HG03520 (cell line): ENCODE measurements at regions not wholly inside any gene's neighbourhood (a gene's known extent, or its start where the extent isn't known, plus 50 kb on each side); places are given as distances from the start of the nearest gene placed in this dataset.

Experiments
- ATAC-seq: cut with Tn5 transposase; IDR thresholded peaks from one replicate; pipeline ENCODE4 v1.9.1; 2021; ENCODE audit warnings: mild to moderate bottlenecking, moderate library complexity; ENCODE audit not compliant: unreplicated experiment

GRCh38 chr11:91966368-91966767, 258.2 kb upstream of the FAT3 start:
- no peak for ATAC-seq

DNA sequence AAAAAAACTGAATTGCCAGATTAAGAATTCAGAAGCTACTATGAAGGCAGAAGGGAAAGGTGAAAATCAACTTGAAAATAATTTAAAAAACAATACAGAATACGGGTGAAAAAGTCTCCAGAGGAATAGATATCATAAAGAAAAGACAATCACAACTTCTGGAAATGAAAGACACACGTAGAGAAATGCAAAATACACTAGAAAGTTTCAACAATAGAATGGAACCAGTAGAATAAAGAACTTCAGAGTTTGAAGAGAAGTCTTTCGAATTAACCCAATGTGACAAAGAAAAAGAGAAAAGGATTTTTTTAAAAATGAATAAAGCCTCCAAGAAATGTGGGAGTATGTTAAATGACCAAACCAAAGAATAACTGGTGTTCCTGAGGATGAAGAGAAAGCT, 263.8 kb upstream of the FAT3 start:
- no peak for ATAC-seq

DNA sequence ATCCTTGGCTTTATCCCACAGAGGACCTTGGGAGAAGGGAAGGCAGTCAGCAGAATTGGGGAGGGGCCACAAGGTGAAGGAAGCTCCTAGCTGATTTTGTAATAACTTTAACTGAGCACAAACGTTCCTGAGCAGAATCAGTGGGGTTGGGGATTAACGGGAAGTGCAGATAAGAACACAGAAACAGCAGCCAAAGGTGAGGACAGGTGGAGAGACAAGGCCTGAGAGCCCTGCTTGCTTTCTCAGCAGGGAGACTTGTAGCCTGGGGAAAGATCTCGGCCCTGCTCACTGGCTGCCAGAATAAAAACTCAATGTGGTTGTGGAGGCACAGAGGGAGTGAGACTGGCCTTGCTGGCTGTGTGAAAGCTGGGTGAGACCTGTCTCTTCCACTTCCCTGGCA, 265.2 kb upstream of the FAT3 start:
- ATAC-seq = no peak

DNA sequence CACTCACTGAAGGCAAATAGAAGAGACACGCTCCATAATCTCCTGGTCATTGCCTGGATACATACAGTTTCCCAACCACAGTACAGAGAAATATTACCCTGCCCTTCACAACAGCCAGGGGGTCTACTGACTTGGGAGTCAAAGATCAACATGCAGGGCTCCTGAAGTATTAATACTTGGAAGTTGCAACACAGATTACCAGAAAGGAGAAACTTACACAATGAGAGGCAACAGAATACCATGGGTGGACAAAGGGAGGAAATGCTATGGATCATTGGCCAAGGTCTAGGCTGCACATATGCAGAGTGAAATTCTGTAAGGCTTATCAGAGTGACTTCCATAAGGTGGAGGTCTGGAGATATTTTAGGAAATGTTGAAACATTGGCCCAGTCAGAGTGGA, 267.9 kb upstream of the FAT3 start:
- no peak for ATAC-seq

DNA sequence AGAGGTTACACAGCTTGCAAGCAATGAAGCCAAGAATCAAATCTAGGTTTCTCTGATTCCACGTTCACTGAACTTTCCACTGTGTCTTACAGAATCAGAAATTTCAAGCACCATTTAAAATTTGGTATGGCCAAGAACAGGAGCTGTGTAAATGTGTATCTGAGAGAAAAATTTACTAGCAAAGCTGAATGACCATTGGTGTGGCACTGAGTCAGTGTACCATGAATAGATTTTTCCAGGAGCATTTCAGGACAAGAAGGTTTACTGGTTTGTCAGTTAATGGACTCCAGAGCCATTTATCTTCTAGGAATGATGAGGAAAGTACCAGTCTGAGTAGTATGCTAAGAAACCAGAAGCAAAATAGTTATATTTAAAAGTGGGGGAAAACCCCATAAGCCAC, 269.4 kb upstream of the FAT3 start:
- no peak for ATAC-seq

GRCh38 chr11:91952056-91952455, 272.6 kb upstream of the FAT3 start:
- ATAC-seq = no peak

DNA sequence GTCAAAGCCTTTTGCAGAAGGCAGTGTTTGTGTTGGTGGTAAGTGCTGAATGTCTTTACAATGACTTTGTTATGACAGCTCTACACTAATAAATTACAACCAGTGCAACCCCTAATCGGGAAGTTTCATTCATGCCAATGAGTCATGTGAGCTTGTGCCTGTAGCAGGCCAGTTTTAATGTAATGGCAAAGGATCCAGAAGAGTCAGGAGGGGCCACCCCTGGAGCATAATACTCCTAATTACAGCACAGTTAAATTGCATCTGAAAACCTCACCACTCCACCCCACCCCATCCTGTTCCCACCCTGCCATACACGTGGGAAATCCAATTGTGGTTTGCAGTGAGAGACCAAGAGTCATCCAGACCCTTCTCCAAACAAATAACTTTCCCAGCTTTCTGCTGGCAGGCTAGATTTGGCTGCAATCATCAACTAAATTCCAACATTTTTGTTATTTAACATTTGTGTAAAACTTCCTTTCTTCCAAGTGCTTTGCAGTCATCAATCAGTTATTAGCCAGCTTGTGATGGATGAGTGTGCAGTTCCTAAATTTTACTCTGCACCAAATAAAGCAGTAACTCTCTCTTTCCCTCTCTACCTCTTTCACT, 277.3 kb upstream of the FAT3 start:
- ATAC-seq = no peak

GRCh38 chr11:91946397-91946951, 278.1 kb upstream of the FAT3 start:
- ATAC-seq = no peak

GRCh38 chr11:91935120-91935519, 289.5 kb upstream of the FAT3 start:
- ATAC-seq = no peak

GRCh38 chr11:91932151-91932821, 292.3 kb upstream of the FAT3 start:
- ATAC-seq = no peak

- no peak for ATAC-seq
Measured at GRCh38 chr11:91927448-91927847, 297.2 kb upstream of the FAT3 start.

GRCh38 chr11:91926965-91927364, 297.7 kb upstream of the FAT3 start:
- no peak for ATAC-seq

DNA sequence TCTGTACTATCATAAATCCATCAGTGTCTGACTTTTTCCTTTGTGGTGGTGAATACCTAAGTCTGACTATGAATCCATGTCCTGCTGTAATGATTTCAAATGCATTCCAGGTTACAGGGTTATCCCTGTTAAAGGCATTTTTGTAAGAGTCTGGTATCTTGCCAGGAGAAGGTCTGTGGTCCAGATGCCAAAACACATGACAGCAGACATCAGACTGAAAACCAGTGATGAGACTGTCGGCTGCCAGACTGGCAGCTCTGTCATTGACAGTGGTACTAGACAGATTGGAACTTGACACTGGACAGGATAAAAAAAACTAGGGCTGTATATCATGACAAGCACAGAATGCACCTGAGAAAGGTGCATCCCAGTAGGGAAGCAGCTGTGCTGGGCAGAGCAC, 301.8 kb upstream of the FAT3 start:
- ATAC-seq = no peak

- ATAC-seq = no peak
Measured at GRCh38 chr11:91921974-91922373, 302.6 kb upstream of the FAT3 start.

- no peak for ATAC-seq
Measured at GRCh38 chr11:91913407-91913806, 311.2 kb upstream of the FAT3 start.

GRCh38 chr11:91912322-91912721, 312.3 kb upstream of the FAT3 start:
- no peak for ATAC-seq

- ATAC-seq = no peak
Measured at GRCh38 chr11:91906871-91907624, 317.6 kb upstream of the FAT3 start.

DNA sequence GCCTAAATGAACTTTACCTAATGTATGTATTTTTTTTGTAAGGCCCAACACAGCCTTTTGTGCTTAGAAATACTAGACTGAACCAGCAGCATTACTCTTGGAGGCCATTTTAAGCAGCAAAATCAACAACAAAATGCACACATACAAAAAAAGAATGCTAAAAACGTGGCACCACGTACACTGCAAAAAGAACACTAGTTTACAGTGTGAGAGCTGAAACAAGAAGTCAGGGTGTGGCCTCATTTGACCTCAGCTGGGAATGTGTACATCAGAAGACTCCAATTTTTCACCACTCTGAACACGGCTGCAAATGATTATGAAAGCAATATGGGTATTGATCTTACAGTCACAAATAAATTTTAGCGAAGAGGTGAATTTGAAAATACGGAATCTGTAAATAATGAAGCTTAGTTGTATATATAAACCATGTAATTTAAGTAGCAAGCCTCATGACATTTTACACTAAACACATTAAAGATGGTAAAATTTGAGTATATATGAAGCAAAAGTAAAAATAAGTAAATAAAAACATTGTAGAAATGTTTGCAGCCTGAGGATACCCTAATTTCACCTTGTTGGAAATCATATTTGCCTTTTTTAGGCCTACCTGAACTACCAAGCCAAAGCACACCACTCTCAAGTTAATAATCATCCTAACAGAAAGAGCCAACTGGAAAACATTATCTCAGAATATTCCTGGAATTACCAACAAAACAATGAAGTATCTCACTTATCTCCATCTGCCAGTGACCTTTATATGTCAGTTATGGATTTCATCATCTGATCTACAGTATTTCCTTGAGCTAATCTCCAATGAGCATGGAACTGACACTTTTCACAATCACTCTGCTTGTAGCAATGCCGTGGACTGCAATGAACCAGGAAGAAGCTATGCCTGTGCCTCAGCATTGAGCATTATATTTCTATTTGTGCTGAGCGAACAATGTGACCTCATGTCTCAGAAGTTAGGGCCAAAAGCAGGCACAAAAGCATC, 319.5 kb upstream of the FAT3 start:
- ATAC-seq = no peak

GRCh38 chr11:91902312-91902711, 322.3 kb upstream of the FAT3 start:
- ATAC-seq = no peak

DNA sequence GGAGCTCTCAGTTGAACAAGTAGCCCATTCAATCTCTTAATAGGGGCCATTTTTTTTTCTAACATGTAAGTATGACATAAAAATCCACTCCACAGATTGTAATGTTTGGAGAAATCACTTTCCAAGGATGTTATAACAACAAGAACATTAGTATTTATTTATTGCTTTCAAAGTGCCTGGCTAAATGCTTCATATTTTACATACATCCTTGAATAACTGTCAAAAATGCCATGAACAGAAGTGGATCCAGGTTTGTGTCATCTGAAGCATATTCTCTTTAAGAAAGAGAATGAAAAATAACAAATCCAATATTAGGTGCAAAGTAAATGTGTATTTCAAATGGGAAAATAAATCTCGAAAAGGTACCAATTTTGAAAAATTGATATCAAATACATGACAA, 344.0 kb upstream of the FAT3 start:
- no peak for ATAC-seq

GRCh38 chr11:91876746-91877145, 347.9 kb upstream of the FAT3 start:
- ATAC-seq = no peak
